ENCODE measurements at regions not wholly inside any gene's neighbourhood (a gene's known extent, or its start where the extent isn't known, plus 50 kb on each side); places are given as distances from the start of the nearest gene placed in this dataset.

GRCh38 chr4:20391912-20392311, 140.2 kb downstream of the SLIT2 start:
- TF ChIP-seq MAFK (IDR thresholded peaks at IDR 0.05; ENCODE audit: low read depth, low read length) (no peak), POLR2A (IDR thresholded peaks at IDR 0.05; ENCODE audit: low read depth, low read length) (no peak), SMC3 (IDR thresholded peaks at IDR 0.05; ENCODE audit: low read depth, low read length) (no peak), CEBPB (IDR thresholded peaks at IDR 0.05; ENCODE audit: low read depth, low read length) (no peak), FOS (IDR thresholded peaks at IDR 0.05; ENCODE audit: low read depth, low read length) (no peak), RFX5 (IDR thresholded peaks at IDR 0.05; ENCODE audit: low read depth, low read length) (no peak), USF2 (IDR thresholded peaks at IDR 0.05; ENCODE audit: low read depth, low read length) (no peak), RAD21 (IDR thresholded peaks at IDR 0.05; ENCODE audit: low read length) (no peak), RCOR1 (IDR thresholded peaks at IDR 0.05; ENCODE audit: insufficient replicate concordance, low read length) (no peak), NFE2L2 (IDR thresholded peaks at IDR 0.05; ENCODE audit: low read depth, low read length) (no peak), BHLHE40 (IDR thresholded peaks at IDR 0.05; ENCODE audit: low read depth, low read length) (no peak), CHD1 (IDR thresholded peaks at IDR 0.05; ENCODE audit: low read depth, low read length) (no peak)
- TF ChIP-seq, protein P1, sequence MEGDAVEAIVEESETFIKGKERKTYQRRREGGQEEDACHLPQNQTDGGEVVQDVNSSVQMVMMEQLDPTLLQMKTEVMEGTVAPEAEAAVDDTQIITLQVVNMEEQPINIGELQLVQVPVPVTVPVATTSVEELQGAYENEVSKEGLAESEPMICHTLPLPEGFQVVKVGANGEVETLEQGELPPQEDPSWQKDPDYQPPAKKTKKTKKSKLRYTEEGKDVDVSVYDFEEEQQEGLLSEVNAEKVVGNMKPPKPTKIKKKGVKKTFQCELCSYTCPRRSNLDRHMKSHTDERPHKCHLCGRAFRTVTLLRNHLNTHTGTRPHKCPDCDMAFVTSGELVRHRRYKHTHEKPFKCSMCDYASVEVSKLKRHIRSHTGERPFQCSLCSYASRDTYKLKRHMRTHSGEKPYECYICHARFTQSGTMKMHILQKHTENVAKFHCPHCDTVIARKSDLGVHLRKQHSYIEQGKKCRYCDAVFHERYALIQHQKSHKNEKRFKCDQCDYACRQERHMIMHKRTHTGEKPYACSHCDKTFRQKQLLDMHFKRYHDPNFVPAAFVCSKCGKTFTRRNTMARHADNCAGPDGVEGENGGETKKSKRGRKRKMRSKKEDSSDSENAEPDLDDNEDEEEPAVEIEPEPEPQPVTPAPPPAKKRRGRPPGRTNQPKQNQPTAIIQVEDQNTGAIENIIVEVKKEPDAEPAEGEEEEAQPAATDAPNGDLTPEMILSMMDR (conservative IDR thresholded peaks at IDR 0.05; ENCODE audit: low read depth, low read length) = no peak
- TF ChIP-seq, protein P2, sequence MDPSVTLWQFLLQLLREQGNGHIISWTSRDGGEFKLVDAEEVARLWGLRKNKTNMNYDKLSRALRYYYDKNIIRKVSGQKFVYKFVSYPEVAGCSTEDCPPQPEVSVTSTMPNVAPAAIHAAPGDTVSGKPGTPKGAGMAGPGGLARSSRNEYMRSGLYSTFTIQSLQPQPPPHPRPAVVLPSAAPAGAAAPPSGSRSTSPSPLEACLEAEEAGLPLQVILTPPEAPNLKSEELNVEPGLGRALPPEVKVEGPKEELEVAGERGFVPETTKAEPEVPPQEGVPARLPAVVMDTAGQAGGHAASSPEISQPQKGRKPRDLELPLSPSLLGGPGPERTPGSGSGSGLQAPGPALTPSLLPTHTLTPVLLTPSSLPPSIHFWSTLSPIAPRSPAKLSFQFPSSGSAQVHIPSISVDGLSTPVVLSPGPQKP (IDR thresholded peaks at IDR 0.05; ENCODE audit: borderline replicate concordance, low read depth, low read length) = no peak
